Muscle of leg (tissue), 3 donors: ENCODE measurements at regions not wholly inside any gene's neighbourhood (a gene's known extent, or its start where the extent isn't known, plus 50 kb on each side); places are given as distances from the start of the nearest gene placed in this dataset.
"Not testable (repeated sequence)": the region's sequence is repeated elsewhere in the genome, so short reads cannot be mapped to it uniquely, and the experiment has no call there.

Experiments used
- DNase-seq: peaks from one replicate; pipeline ENCODE4 v3.0.0; 2013
- H3K27ac ChIP-seq: one replicate; pipeline ENCODE4 v1.5.1; 2013; ENCODE audit warnings: mild to moderate bottlenecking, low read length, control low read depth
- H3K27me3 ChIP-seq: one replicate; pipeline ENCODE4 v1.6.1; 2013; ENCODE audit warnings: low read length; ENCODE audit not compliant: control insufficient read depth, insufficient read depth
- H3K36me3 ChIP-seq: one replicate; pipeline ENCODE4 v1.6.1; 2013; ENCODE audit warnings: low read length; ENCODE audit not compliant: control insufficient read depth, insufficient read depth
- H3K4me1 ChIP-seq: one replicate; pipeline ENCODE4 v1.6.1; 2013; ENCODE audit warnings: low read length; ENCODE audit not compliant: control insufficient read depth, insufficient read depth
- H3K4me3 ChIP-seq: one replicate; pipeline ENCODE4 v1.5.1; 2013; ENCODE audit warnings: low read length, control low read depth
- H3K9me3 ChIP-seq: replicated peaks from 2 replicates; pipeline ENCODE4 v1.6.1; 2013; ENCODE audit warnings: low read depth, low read length; ENCODE audit not compliant: control insufficient read depth
- WGBS: methylation state at CpG from one replicate; pipeline ENCODE4 v1.1.5; 2013; ENCODE audit warnings: missing lambda C conversion rate; ENCODE audit not compliant: insufficient coverage; 5-methylcytosine and 5-hydroxymethylcytosine counted together

- no peak for DNase-seq
- H3K36me3 ChIP-seq: no peaks in the 10 kb centered on the region
- WGBS: no CpG with 5 or more reads among the region's 1 CpG
- H3K27ac ChIP-seq: no peak overlapping the region
- no peaks in the 10 kb centered on the region for H3K4me1 ChIP-seq
- H3K9me3 ChIP-seq: no peaks in the 10 kb centered on the region
- no peak overlapping the region for H3K4me3 ChIP-seq
- no peaks in the 10 kb centered on the region for H3K27me3 ChIP-seq
Measured at GRCh38 chr13:90258129-90258528, 1089.4 kb upstream of the MIR17HG start.

GRCh38 chr13:90261343-90261742 lies 1086.1 kb upstream of the MIR17HG start:
- Histone ChIP-seq H3K4me3 (no peak overlapping the region), H3K9me3 (no peaks in the 10 kb centered on the region), H3K27me3 (no peaks in the 10 kb centered on the region), H3K36me3 (no peaks in the 10 kb centered on the region), H3K4me1 (no peaks in the 10 kb centered on the region), H3K27ac (no peak overlapping the region)
- no peak for DNase-seq

- no peak for DNase-seq
- Histone ChIP-seq H3K9me3 (no peaks in the 10 kb centered on the region), H3K4me1 (no peaks in the 10 kb centered on the region), H3K27me3 (no peaks in the 10 kb centered on the region), H3K4me3 (no peak overlapping the region), H3K36me3 (no peaks in the 10 kb centered on the region), H3K27ac (no peak overlapping the region)
- WGBS: 100% methylated on average over 1 of the region's 2 CpGs
Measured at GRCh38 chr13:90270226-90270625, 1077.3 kb upstream of the MIR17HG start.

GRCh38 chr13:90272356-90272755 lies 1075.1 kb upstream of the MIR17HG start:
- Histone ChIP-seq H3K27ac (no peak overlapping the region), H3K4me3 (no peak overlapping the region), H3K36me3 (no peaks in the 10 kb centered on the region), H3K27me3 (no peaks in the 10 kb centered on the region), H3K9me3 (no peaks in the 10 kb centered on the region), H3K4me1 (no peaks in the 10 kb centered on the region)
- WGBS: 100% methylated on average over 1 of the region's 1 CpG
- DNase-seq: no peak

- Histone ChIP-seq H3K27me3 (no peaks in the 10 kb centered on the region), H3K36me3 (no peaks in the 10 kb centered on the region), H3K27ac (no peak overlapping the region), H3K4me1 (no peaks in the 10 kb centered on the region), H3K9me3 (no peaks in the 10 kb centered on the region), H3K4me3 (no peak overlapping the region)
- DNase-seq: peak; percentile 52
- no CpG with 5 or more reads among the region's 1 CpG for WGBS
Measured at GRCh38 chr13:90276216-90276615, 1071.3 kb upstream of the MIR17HG start.

- no CpG with 5 or more reads among the region's 3 CpGs for WGBS
- not testable (repeated sequence) for H3K36me3 ChIP-seq, H3K9me3 ChIP-seq, H3K27ac ChIP-seq, H3K4me3 ChIP-seq, H3K27me3 ChIP-seq, H3K4me1 ChIP-seq, DNase-seq
Measured at GRCh38 chr13:90278231-90278630, 1069.3 kb upstream of the MIR17HG start.

GRCh38 chr13:90281709-90282108 lies 1065.8 kb upstream of the MIR17HG start:
- no peaks in the 10 kb centered on the region for H3K36me3 ChIP-seq
- DNase-seq: no peak
- no peaks in the 10 kb centered on the region for H3K27me3 ChIP-seq
- H3K4me1 ChIP-seq: no peaks in the 10 kb centered on the region
- no peaks in the 10 kb centered on the region for H3K9me3 ChIP-seq
- H3K27ac ChIP-seq: no peak overlapping the region
- H3K4me3 ChIP-seq: no peak overlapping the region

GRCh38 chr13:90287521-90287920 lies 1060.0 kb upstream of the MIR17HG start:
- Histone ChIP-seq H3K4me1 (no peaks in the 10 kb centered on the region), H3K27ac (no peak overlapping the region), H3K4me3 (no peak overlapping the region), H3K36me3 (no peaks in the 10 kb centered on the region), H3K27me3 (no peaks in the 10 kb centered on the region), H3K9me3 (no peaks in the 10 kb centered on the region)
- whole genome bisulfite sequencing: 91% methylated on average over 6 of the region's 8 CpGs
- no peak for DNase-seq

- Histone ChIP-seq H3K36me3 (no peaks in the 10 kb centered on the region), H3K4me3 (no peak overlapping the region), H3K27ac (no peak overlapping the region), H3K27me3 (no peaks in the 10 kb centered on the region), H3K4me1 (no peaks in the 10 kb centered on the region), H3K9me3 (no peaks in the 10 kb centered on the region)
- 95% methylated on average over 2 of the region's 7 CpGs for WGBS
- DNase-seq: no peak
Measured at GRCh38 chr13:90293793-90294361, 1053.6 kb upstream of the MIR17HG start.

- H3K27ac ChIP-seq: no peak overlapping the region
- no peaks in the 10 kb centered on the region for H3K4me1 ChIP-seq
Measured at GRCh38 chr13:90299238-90299637, 1048.2 kb upstream of the MIR17HG start.

GRCh38 chr13:90300015-90300414 lies 1047.5 kb upstream of the MIR17HG start:
- no CpG with 5 or more reads among the region's 2 CpGs for WGBS
- no peak overlapping the region for H3K27ac ChIP-seq

More at GRCh38 chr13:90299238-90299637, 1048.2 kb upstream of the MIR17HG start:
- H3K4me3 ChIP-seq: no peak overlapping the region
- no peaks in the 10 kb centered on the region for H3K36me3 ChIP-seq
- DNase-seq: no peak
- H3K27me3 ChIP-seq: no peaks in the 10 kb centered on the region
- H3K9me3 ChIP-seq: no peaks in the 10 kb centered on the region
- 83% methylated on average over 3 of the region's 5 CpGs for WGBS

More at GRCh38 chr13:90300015-90300414, 1047.5 kb upstream of the MIR17HG start:
- no peaks in the 10 kb centered on the region for H3K36me3 ChIP-seq
- no peaks in the 10 kb centered on the region for H3K9me3 ChIP-seq
- H3K4me1 ChIP-seq: no peaks in the 10 kb centered on the region
- DNase-seq: no peak
- no peak overlapping the region for H3K4me3 ChIP-seq
- no peaks in the 10 kb centered on the region for H3K27me3 ChIP-seq
